HCT116 (cell line): ENCODE measurements at regions not wholly inside any gene's neighbourhood (a gene's known extent, or its start where the extent isn't known, plus 50 kb on each side); places are given as distances from the start of the nearest gene placed in this dataset.
"Not testable (repeated sequence)": the region's sequence is repeated elsewhere in the genome, so short reads cannot be mapped to it uniquely, and the experiment has no call there.

Experiments
- ATAC-seq: fragments of 200-7000 bp; cut with Tn5 transposase; 2 replicates; pipeline ENCODE4 v1.9.1; 2020; ENCODE audit warnings: mild to moderate bottlenecking, moderate library complexity
- BruUV-seq: library from RNA; stranded (reverse); fragments of 400-500 nt; replicated peaks from 2 replicates; lab custom pipeline; 2021; lab: Mats Ljungman, UMichigan
- CTCF ChIA-PET: fragments of 300-600 bp; sonication (Branson Sonifier 250); formaldehyde crosslinking; loops from one replicate; lab custom pipeline; 2021; ENCODE audit warnings: antibody characterized with exemption; lab: Charles Lee
- POLR2A ChIA-PET: fragments of 300-600, 350-600 bp; sonication (Branson Sonifier 250); formaldehyde crosslinking; loops from one replicate; lab custom pipeline; 2021; ENCODE audit warnings: antibody characterized with exemption; lab: Charles Lee
- RAD21 ChIA-PET, 2 experiments: fragments of 300-600 bp; sonication (Branson Sonifier 250); formaldehyde crosslinking; loops; one replicate each; lab custom pipeline; 2023; ENCODE audit warnings: low total read pairs in 2 of 2; ENCODE audit not compliant: uncharacterized antibody in 2 of 2, unreplicated experiment in 2 of 2, low non-redundant PET in 1 of 2; lab: Charles Lee
- DNase-seq: peaks from one replicate; pipeline ENCODE4 v3.0.0-alpha.2; 2010; ENCODE audit warnings: low read depth, low spot score
- H2AFZ ChIP-seq: fragments of 200-600 bp; shearing (Covaris generic), sonication (generic); 2 replicates; pipeline ENCODE4 v1.6.1; 2017; ENCODE audit warnings: low read depth, mixed run types, mixed read lengths, antibody characterized with exemption, low read length; ENCODE audit not compliant: poor library complexity, severe bottlenecking
- H3K27ac ChIP-seq: 2 replicates; pipeline ENCODE4 v1.5.1; 2012; ENCODE audit warnings: low read depth, low read length
- H3K27me3 ChIP-seq: fragments of 200-600 bp; sonication (generic); 2 replicates; pipeline ENCODE4 v1.6.1; 2016; ENCODE audit warnings: mixed run types, low read length, mixed read lengths; ENCODE audit not compliant: insufficient read depth
- H3K36me3 ChIP-seq, 2 experiments: fragments of 200-500 bp in 1 of 2; fragments of 200-600 bp in 1 of 2; sonication (Bioruptor generic) in 1 of 2; sonication (generic) in 1 of 2; 2 replicates each; pipeline versions ENCODE4 v1.5.1 to v1.6.1; 2014 to 2016; ENCODE audit warnings: low read length in 2 of 2, inconsistent platforms in 1 of 2, mixed read lengths in 1 of 2, mixed run types in 1 of 2; ENCODE audit not compliant: insufficient read depth in 2 of 2, control insufficient read depth in 1 of 2
- H3K4me1 ChIP-seq, 2 experiments: fragments of 200-600 bp in 1 of 2; sonication (generic) in 1 of 2; 2 replicates each; pipeline versions ENCODE4 v1.5.1 to v1.6.1; 2012 to 2017; ENCODE audit warnings: low read length in 2 of 2, inconsistent platforms in 1 of 2, mild to moderate bottlenecking in 1 of 2, mixed read lengths in 1 of 2, mixed run types in 1 of 2, moderate library complexity in 1 of 2; ENCODE audit not compliant: insufficient read depth in 2 of 2, control insufficient read depth in 1 of 2
- H3K4me2 ChIP-seq: fragments of 200-600 bp; sonication (generic); 2 replicates; pipeline ENCODE4 v1.6.1; 2017; ENCODE audit warnings: mixed run types, low read length, mixed read lengths
- H3K4me3 ChIP-seq, 2 experiments: fragments of 200-600 bp in 1 of 2; sonication (generic) in 1 of 2; replicated peaks in 1 of 2; 2 replicates each; pipeline ENCODE4 v1.5.1; 2011 to 2016; ENCODE audit warnings: low read length in 2 of 2, control low read depth in 1 of 2, low read depth in 1 of 2, mild to moderate bottlenecking in 1 of 2, mixed read lengths in 1 of 2, mixed run types in 1 of 2
- H3K79me2 ChIP-seq: fragments of 200-600 bp; sonication (generic); 2 replicates; pipeline ENCODE4 v1.6.1; 2017; ENCODE audit warnings: mild to moderate bottlenecking, mixed run types, low read length, moderate library complexity, mixed read lengths; ENCODE audit not compliant: insufficient read depth
- H3K9ac ChIP-seq: fragments of 200-600 bp; sonication (generic); 2 replicates; pipeline ENCODE4 v1.6.1; 2016; ENCODE audit warnings: low read length, mixed read lengths
- H3K9me2 ChIP-seq: fragments of 200-600 bp; sonication (generic), shearing (Covaris generic); 2 replicates; pipeline ENCODE4 v1.6.1; 2017; ENCODE audit warnings: mixed run types, mild to moderate bottlenecking, moderate library complexity; ENCODE audit not compliant: insufficient read depth
- H3K9me3 ChIP-seq, 2 experiments: fragments of 200-500 bp in 1 of 2; fragments of 200-600 bp in 1 of 2; sonication (Bioruptor generic) in 1 of 2; sonication (generic) in 1 of 2; 2 replicates each; pipeline ENCODE4 v1.6.1; 2014 to 2017; ENCODE audit warnings: low read length in 2 of 2, mixed read lengths in 2 of 2, inconsistent platforms in 1 of 2, low read depth in 1 of 2, mild to moderate bottlenecking in 1 of 2, mixed run types in 1 of 2, moderate library complexity in 1 of 2; ENCODE audit not compliant: control insufficient read depth in 1 of 2, insufficient read depth in 1 of 2
- H4K20me1 ChIP-seq: fragments of 200-600 bp; sonication (generic), shearing (Covaris generic); 2 replicates; pipeline ENCODE4 v1.6.1; 2017; ENCODE audit warnings: mixed run types, mild to moderate bottlenecking, moderate library complexity; ENCODE audit not compliant: insufficient read depth
- ATF3 ChIP-seq: IDR thresholded peaks from 2 replicates; pipeline ENCODE4 v1.6.1; 2012
- EZH2 ChIP-seq: fragments of 200-600 bp; sonication (generic); IDR thresholded peaks from 2 replicates; pipeline ENCODE4 v1.6.1; 2017; ENCODE audit warnings: antibody characterized with exemption, mixed run types
- EZH2phosphoT487 ChIP-seq: fragments of 200-600 bp; IDR thresholded peaks from 2 replicates; pipeline ENCODE4 v1.6.1; 2018; ENCODE audit warnings: antibody characterized with exemption, borderline replicate concordance
- POLR2A ChIP-seq: IDR thresholded peaks from 2 replicates; pipeline ENCODE4 v1.7.0; 2011; ENCODE audit warnings: borderline replicate concordance; ENCODE audit not compliant: insufficient read depth, insufficient read length; ENCODE audit errors: extremely low read depth
- SP1 ChIP-seq: IDR thresholded peaks from 2 replicates; pipeline ENCODE4 v1.6.1; 2012; ENCODE audit warnings: low read depth
- TCF7L2 ChIP-seq: IDR thresholded peaks from 2 replicates; pipeline ENCODE4 v1.7.0; 2011; ENCODE audit warnings: borderline replicate concordance, inconsistent platforms; ENCODE audit not compliant: insufficient read depth, insufficient read length; ENCODE audit errors: extremely low read depth
- intact Hi-C: fragments of 100-400 bp; cut with micrococcal nuclease; formaldehyde crosslinking; loops from 2 replicates; pipeline ENCODE4 v1.10.0; 2022

- RAD21 ChIA-PET, result no interaction called here
- H3K4me1 ChIP-seq, result no peaks in the 10 kb centered on the region
Observed at GRCh38 chr16:64345142-64345541, 776.7 kb downstream of the CDH11 start.

GRCh38 chr16:64343820-64344443 is 777.9 kb downstream of the CDH11 start:
- intact Hi-C loops, RAD21 ChIA-PET, H3K9ac ChIP-seq, H3K27ac ChIP-seq, H3K4me3 ChIP-seq, ATAC-seq, H3K4me2 ChIP-seq, POLR2A ChIA-PET, BruUV-seq, H3K27me3 ChIP-seq, H2AFZ ChIP-seq, H3K79me2 ChIP-seq, H3K4me1 ChIP-seq, H3K9me2 ChIP-seq, DNase-seq, CTCF ChIA-PET, H4K20me1 ChIP-seq, H3K36me3 ChIP-seq: not testable (repeated sequence)
- H3K9me3 ChIP-seq, result peaks cover 0 to 14% of the 10 kb centered on the region in 2 experiments; a peak in 2 of 4 replicates

More at GRCh38 chr16:64345142-64345541, 776.7 kb downstream of the CDH11 start:
- ATAC-seq (no peak), DNase-seq (no peak)
- no TSS peak for BruUV-seq
- H3K4me3 ChIP-seq, result no peak overlapping the region
- H3K27ac ChIP-seq, result no peak overlapping the region
- H3K9me3 ChIP-seq, result peaks cover 0 to 14% of the 10 kb centered on the region in 2 experiments; a peak in 2 of 4 replicates
- H3K36me3 ChIP-seq, result no peaks in the 10 kb centered on the region
- no peak overlapping the region for H3K4me2 ChIP-seq
- H2AFZ ChIP-seq, result no peak overlapping the region
- no peaks in the 10 kb centered on the region for H3K79me2 ChIP-seq
- H3K9ac ChIP-seq, result no peak overlapping the region
- TF ChIP-seq EZH2 (no peak), POLR2A (no peak), TCF7L2 (no peak), EZH2phosphoT487 (no peak), ATF3 (no peak), SP1 (no peak)
- no peaks in the 10 kb centered on the region for H3K9me2 ChIP-seq
- ChIA-PET POLR2A (no interaction called here), CTCF (no interaction called here)
- no peaks in the 10 kb centered on the region for H3K27me3 ChIP-seq
- H4K20me1 ChIP-seq, result no peaks in the 10 kb centered on the region
- intact Hi-C loops, result no loop called here
